HEK293T (cell line): ENCODE measurements at regions not wholly inside any gene's neighbourhood (a gene's known extent, or its start where the extent isn't known, plus 50 kb on each side); places are given as distances from the start of the nearest gene placed in this dataset.

ENCODE experiments used
- CTCF ChIA-PET: fragments of 350-600 bp; formaldehyde crosslinking; extraction: SDS; loops from one replicate; lab custom pipeline; 2021; ENCODE audit warnings: antibody characterized with exemption, inconsistent platforms; lab: Yijun Ruan, JAX
- POLR2A ChIA-PET: fragments of 350-600 bp; formaldehyde crosslinking; extraction: SDS; loops from one replicate; lab custom pipeline; 2020; ENCODE audit warnings: antibody characterized with exemption, inconsistent platforms; lab: Yijun Ruan, JAX
- DNase-seq: peaks from one replicate; pipeline ENCODE4 v3.0.0; 2012; ENCODE audit warnings: mixed read lengths; ENCODE audit errors: extremely low spot score
- ARNT ChIP-seq: fragments of 450-650 bp; IDR thresholded peaks from 2 replicates; pipeline ENCODE4 v1.6.1; 2017; ENCODE audit warnings: mild to moderate bottlenecking
- BHLHE40 ChIP-seq: fragments of 450-650 bp; IDR thresholded peaks from 2 replicates; pipeline ENCODE4 v1.6.1; 2016; ENCODE audit warnings: mild to moderate bottlenecking, moderate library complexity, borderline replicate concordance
- CTBP1 ChIP-seq: fragments of 450-650 bp; IDR thresholded peaks from 2 replicates; pipeline ENCODE4 v1.6.1; 2016; ENCODE audit warnings: borderline replicate concordance
- ELF4 ChIP-seq: fragments of 450-650 bp; IDR thresholded peaks from 2 replicates; pipeline ENCODE4 v1.6.1; 2017; ENCODE audit warnings: antibody characterized with exemption
- FOXA1 ChIP-seq: fragments of 450-650 bp; IDR thresholded peaks from 2 replicates; pipeline ENCODE4 v1.6.1; 2016; ENCODE audit warnings: mild to moderate bottlenecking
- FOXK2 ChIP-seq: fragments of 450-650 bp; IDR thresholded peaks from 2 replicates; pipeline ENCODE4 v1.6.1; 2016; ENCODE audit warnings: mild to moderate bottlenecking
- FOXM1 ChIP-seq: fragments of 450-650 bp; IDR thresholded peaks from 2 replicates; pipeline ENCODE4 v1.6.1; 2017; ENCODE audit warnings: mild to moderate bottlenecking, borderline replicate concordance
- HDGF ChIP-seq: fragments of 450-650 bp; IDR thresholded peaks from 2 replicates; pipeline ENCODE4 v1.6.1; 2017; ENCODE audit warnings: antibody characterized with exemption, borderline replicate concordance
- L3MBTL2 ChIP-seq: fragments of 450-650 bp; conservative IDR thresholded peaks from 2 replicates; pipeline ENCODE4 v1.6.1; 2016; ENCODE audit warnings: mild to moderate bottlenecking
- LEF1 ChIP-seq: fragments of 450-650 bp; IDR thresholded peaks from 2 replicates; pipeline ENCODE4 v1.6.1; 2017; ENCODE audit warnings: mild to moderate bottlenecking, borderline replicate concordance
- NFRKB ChIP-seq: fragments of 450-650 bp; IDR thresholded peaks from 2 replicates; pipeline ENCODE4 v1.6.1; 2016; ENCODE audit warnings: mild to moderate bottlenecking, moderate library complexity
- PKNOX1 ChIP-seq: fragments of 450-650 bp; IDR thresholded peaks from 2 replicates; pipeline ENCODE4 v1.6.1; 2016
- SP1 ChIP-seq: fragments of 450-650 bp; IDR thresholded peaks from 2 replicates; pipeline ENCODE4 v1.6.1; 2017
- SUZ12 ChIP-seq: fragments of 450-650 bp; IDR thresholded peaks from 2 replicates; pipeline ENCODE4 v1.6.1; 2016; ENCODE audit warnings: mild to moderate bottlenecking
- TARDBP ChIP-seq: fragments of 450-650 bp; IDR thresholded peaks from 2 replicates; pipeline ENCODE4 v1.6.1; 2016
- ZNF384 ChIP-seq: fragments of 450-650 bp; IDR thresholded peaks from 2 replicates; pipeline ENCODE4 v1.6.1; 2016

GRCh38 chr5:115735108-115735998 is 81.1 kb downstream of the CDO1 start:
- no peak for TF ChIP-seq TARDBP
- no peak for TF ChIP-seq L3MBTL2
- no peak for TF ChIP-seq ARNT
- TF ChIP-seq NFRKB, result no peak
- TF ChIP-seq CTBP1, result no peak
- TF ChIP-seq ZNF384, result no peak
- no peak for TF ChIP-seq FOXM1
- no peak for TF ChIP-seq PKNOX1
- ChIA-PET POLR2A (no interaction called here), CTCF (interaction anchor here (0.6 kb wide), 1 partner anchor 35 kb away, joined by 3 read pairs; no protein-coding TSS in a partner anchor)
- DNase-seq, result no peak

GRCh38 chr5:115733607-115734006 is 82.9 kb downstream of the CDO1 start:
- TF ChIP-seq ARNT, result no peak
- TF ChIP-seq NFRKB, result no peak
- no peak for TF ChIP-seq L3MBTL2
- no peak for TF ChIP-seq SP1
- no peak for TF ChIP-seq TARDBP
- no peak for DNase-seq
- ChIA-PET CTCF (no interaction called here), POLR2A (no interaction called here)

GRCh38 chr5:115732026-115732425 is 84.4 kb downstream of the CDO1 start:
- no peak for DNase-seq
- no peak for TF ChIP-seq SUZ12
- no peak for TF ChIP-seq FOXA1
- no peak for TF ChIP-seq HDGF
- TF ChIP-seq L3MBTL2, result no peak
- TF ChIP-seq FOXK2, result no peak
- TF ChIP-seq ARNT, result no peak
- TF ChIP-seq SP1, result no peak
- POLR2A ChIA-PET, result no interaction called here
- CTCF ChIA-PET, result no interaction called here

GRCh38 chr5:115725522-115725921 is 90.9 kb downstream of the CDO1 start:
- ChIA-PET POLR2A (no interaction called here), CTCF (no interaction called here)

GRCh38 chr5:115723220-115723619 is 93.2 kb downstream of the CDO1 start:
- ChIA-PET POLR2A (no interaction called here), CTCF (interaction anchor here (0.6 kb wide), 1 partner anchor 49 kb away, joined by 3 read pairs; no protein-coding TSS in a partner anchor)
- TF ChIP-seq ELF4, result no peak
- TF ChIP-seq ZNF384, result no peak
- no peak for TF ChIP-seq CTBP1
- TF ChIP-seq BHLHE40, result no peak
- no peak for TF ChIP-seq HDGF
- no peak for TF ChIP-seq L3MBTL2
- no peak for TF ChIP-seq FOXM1
- no peak for TF ChIP-seq TARDBP
- no peak for TF ChIP-seq ARNT
- DNase-seq, result no peak

More at GRCh38 chr5:115725522-115725921, 90.9 kb downstream of the CDO1 start:
- DNase-seq, result no peak
- TF ChIP-seq ZNF384 (no peak), L3MBTL2 (no peak), FOXM1 (no peak), SUZ12 (no peak), HDGF (no peak), BHLHE40 (no peak), CTBP1 (no peak), TARDBP (no peak), NFRKB (no peak), PKNOX1 (no peak)

GRCh38 chr5:115720888-115721287 is 95.1 kb upstream of the TMED7 start:
- DNase-seq, result no peak
- CTCF ChIA-PET, result no interaction called here
- TF ChIP-seq SUZ12 (no peak), TARDBP (no peak), NFRKB (no peak), BHLHE40 (no peak), ZNF384 (no peak), LEF1 (no peak)
- POLR2A ChIA-PET, result no interaction called here

GRCh38 chr5:115718927-115719326 is 93.1 kb upstream of the TMED7 start:
- DNase-seq, result no peak
- ChIA-PET CTCF (interaction anchor here (0.7 kb wide), 1 partner anchor 227 kb away, joined by 4 read pairs; no protein-coding TSS in a partner anchor), POLR2A (no interaction called here)
- TF ChIP-seq TARDBP (no peak), PKNOX1 (no peak), FOXM1 (no peak), FOXA1 (no peak), FOXK2 (no peak), NFRKB (no peak), SUZ12 (no peak), ELF4 (no peak), ZNF384 (no peak), ARNT (no peak), SP1 (no peak), L3MBTL2 (no peak), HDGF (no peak), BHLHE40 (no peak), LEF1 (no peak), CTBP1 (no peak)
